ENCODE measurements at regions not wholly inside any gene's neighbourhood (a gene's known extent, or its start where the extent isn't known, plus 50 kb on each side); places are given as distances from the start of the nearest gene placed in this dataset.

DNA sequence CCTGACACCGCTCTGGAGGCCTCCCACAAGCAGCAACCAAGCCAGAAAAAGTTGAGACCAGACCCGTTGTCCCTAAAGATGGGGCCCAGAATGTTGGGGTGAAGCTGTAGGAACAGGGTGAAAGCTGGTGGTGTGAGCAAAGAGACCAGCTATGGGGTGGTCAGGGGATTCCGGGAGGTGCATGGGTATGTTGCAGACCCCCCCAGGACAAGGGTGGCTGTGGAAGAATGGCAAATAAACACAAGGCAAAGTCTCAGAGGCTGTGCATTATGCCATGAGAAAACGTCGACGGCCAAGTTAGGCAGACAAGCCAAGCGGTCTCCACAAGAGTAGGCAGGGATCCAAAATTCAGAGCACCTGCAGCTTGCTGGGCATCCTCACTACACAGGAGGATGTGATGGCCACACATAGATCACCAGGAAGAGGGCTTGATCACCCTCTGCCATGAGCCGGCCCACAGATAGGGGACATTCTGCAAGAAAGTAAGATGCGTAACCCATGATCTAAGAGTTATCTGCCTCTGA lies 58.8 kb upstream of the KCNA1 start:
- no peak for TF ChIP-seq SPI1 (IDR thresholded peaks at IDR 0.05; ENCODE audit: low read depth, low read length)
- TF ChIP-seq POLR2AphosphoS5 (IDR thresholded peaks at IDR 0.05; ENCODE audit: low read depth, low read length): no peak
- TF ChIP-seq POLR2A (IDR thresholded peaks at IDR 0.05; ENCODE audit: low read depth, low read length): no peak
- no peak for TF ChIP-seq TAF1 (IDR thresholded peaks at IDR 0.05; ENCODE audit: low read depth, low read length)
